ENCODE measurements at regions not wholly inside any gene's neighbourhood (a gene's known extent, or its start where the extent isn't known, plus 50 kb on each side); places are given as distances from the start of the nearest gene placed in this dataset.

DNA sequence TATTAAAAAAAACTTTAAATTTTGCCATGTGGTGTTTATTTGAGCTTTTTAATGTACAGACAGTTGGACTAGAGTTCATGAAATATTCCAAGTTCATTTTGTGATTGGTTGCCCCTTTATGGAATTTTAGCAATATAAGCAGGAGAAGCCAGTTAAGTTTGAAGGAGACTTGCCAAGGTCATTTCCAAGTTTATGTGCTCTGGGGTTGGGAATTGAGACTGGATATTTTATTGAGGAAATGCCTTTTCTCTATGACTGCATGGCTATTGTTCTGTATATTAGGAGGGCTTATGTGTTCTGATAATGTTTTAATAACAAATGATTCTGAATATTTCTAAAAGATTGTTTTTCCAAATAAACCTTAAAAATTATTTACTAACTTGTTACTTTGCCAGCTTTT lies 67.0 kb upstream of the TCF4 start:
- TF ChIP-seq, protein P1, sequence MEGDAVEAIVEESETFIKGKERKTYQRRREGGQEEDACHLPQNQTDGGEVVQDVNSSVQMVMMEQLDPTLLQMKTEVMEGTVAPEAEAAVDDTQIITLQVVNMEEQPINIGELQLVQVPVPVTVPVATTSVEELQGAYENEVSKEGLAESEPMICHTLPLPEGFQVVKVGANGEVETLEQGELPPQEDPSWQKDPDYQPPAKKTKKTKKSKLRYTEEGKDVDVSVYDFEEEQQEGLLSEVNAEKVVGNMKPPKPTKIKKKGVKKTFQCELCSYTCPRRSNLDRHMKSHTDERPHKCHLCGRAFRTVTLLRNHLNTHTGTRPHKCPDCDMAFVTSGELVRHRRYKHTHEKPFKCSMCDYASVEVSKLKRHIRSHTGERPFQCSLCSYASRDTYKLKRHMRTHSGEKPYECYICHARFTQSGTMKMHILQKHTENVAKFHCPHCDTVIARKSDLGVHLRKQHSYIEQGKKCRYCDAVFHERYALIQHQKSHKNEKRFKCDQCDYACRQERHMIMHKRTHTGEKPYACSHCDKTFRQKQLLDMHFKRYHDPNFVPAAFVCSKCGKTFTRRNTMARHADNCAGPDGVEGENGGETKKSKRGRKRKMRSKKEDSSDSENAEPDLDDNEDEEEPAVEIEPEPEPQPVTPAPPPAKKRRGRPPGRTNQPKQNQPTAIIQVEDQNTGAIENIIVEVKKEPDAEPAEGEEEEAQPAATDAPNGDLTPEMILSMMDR (IDR thresholded peaks at IDR 0.05 in 2 of 3, conservative IDR thresholded peaks at IDR 0.05 in 1 of 3; ENCODE audit: insufficient read depth in 2 of 3, low read depth in 1 of 3, low read length in 3 of 3), result no peak
- TF ChIP-seq SIN3B (IDR thresholded peaks at IDR 0.05; ENCODE audit: low read depth) (no peak), MTA3 (IDR thresholded peaks at IDR 0.05; ENCODE audit: borderline replicate concordance) (no peak), NRF1 (conservative IDR thresholded peaks at IDR 0.05 in 1 of 2, IDR thresholded peaks at IDR 0.05 in 1 of 2) (no peak), SRF (CRISPR knock-in tag; IDR thresholded peaks at IDR 0.05) (no peak), PHF20 (IDR thresholded peaks at IDR 0.05; ENCODE audit: partially characterized antibody) (no peak)
- TF ChIP-seq, protein P2, sequence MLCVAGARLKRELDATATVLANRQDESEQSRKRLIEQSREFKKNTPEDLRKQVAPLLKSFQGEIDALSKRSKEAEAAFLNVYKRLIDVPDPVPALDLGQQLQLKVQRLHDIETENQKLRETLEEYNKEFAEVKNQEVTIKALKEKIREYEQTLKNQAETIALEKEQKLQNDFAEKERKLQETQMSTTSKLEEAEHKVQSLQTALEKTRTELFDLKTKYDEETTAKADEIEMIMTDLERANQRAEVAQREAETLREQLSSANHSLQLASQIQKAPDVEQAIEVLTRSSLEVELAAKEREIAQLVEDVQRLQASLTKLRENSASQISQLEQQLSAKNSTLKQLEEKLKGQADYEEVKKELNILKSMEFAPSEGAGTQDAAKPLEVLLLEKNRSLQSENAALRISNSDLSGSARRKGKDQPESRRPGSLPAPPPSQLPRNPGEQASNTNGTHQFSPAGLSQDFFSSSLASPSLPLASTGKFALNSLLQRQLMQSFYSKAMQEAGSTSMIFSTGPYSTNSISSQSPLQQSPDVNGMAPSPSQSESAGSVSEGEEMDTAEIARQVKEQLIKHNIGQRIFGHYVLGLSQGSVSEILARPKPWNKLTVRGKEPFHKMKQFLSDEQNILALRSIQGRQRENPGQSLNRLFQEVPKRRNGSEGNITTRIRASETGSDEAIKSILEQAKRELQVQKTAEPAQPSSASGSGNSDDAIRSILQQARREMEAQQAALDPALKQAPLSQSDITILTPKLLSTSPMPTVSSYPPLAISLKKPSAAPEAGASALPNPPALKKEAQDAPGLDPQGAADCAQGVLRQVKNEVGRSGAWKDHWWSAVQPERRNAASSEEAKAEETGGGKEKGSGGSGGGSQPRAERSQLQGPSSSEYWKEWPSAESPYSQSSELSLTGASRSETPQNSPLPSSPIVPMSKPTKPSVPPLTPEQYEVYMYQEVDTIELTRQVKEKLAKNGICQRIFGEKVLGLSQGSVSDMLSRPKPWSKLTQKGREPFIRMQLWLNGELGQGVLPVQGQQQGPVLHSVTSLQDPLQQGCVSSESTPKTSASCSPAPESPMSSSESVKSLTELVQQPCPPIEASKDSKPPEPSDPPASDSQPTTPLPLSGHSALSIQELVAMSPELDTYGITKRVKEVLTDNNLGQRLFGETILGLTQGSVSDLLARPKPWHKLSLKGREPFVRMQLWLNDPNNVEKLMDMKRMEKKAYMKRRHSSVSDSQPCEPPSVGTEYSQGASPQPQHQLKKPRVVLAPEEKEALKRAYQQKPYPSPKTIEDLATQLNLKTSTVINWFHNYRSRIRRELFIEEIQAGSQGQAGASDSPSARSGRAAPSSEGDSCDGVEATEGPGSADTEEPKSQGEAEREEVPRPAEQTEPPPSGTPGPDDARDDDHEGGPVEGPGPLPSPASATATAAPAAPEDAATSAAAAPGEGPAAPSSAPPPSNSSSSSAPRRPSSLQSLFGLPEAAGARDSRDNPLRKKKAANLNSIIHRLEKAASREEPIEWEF (CRISPR knock-in tag; IDR thresholded peaks at IDR 0.05), result no peak
- TF ChIP-seq, protein P3, sequence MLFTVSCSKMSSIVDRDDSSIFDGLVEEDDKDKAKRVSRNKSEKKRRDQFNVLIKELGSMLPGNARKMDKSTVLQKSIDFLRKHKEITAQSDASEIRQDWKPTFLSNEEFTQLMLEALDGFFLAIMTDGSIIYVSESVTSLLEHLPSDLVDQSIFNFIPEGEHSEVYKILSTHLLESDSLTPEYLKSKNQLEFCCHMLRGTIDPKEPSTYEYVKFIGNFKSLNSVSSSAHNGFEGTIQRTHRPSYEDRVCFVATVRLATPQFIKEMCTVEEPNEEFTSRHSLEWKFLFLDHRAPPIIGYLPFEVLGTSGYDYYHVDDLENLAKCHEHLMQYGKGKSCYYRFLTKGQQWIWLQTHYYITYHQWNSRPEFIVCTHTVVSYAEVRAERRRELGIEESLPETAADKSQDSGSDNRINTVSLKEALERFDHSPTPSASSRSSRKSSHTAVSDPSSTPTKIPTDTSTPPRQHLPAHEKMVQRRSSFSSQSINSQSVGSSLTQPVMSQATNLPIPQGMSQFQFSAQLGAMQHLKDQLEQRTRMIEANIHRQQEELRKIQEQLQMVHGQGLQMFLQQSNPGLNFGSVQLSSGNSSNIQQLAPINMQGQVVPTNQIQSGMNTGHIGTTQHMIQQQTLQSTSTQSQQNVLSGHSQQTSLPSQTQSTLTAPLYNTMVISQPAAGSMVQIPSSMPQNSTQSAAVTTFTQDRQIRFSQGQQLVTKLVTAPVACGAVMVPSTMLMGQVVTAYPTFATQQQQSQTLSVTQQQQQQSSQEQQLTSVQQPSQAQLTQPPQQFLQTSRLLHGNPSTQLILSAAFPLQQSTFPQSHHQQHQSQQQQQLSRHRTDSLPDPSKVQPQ (CRISPR knock-in tag; IDR thresholded peaks at IDR 0.05; ENCODE audit: borderline replicate concordance), result no peak
